Panc1 (cell line): ENCODE measurements at regions not wholly inside any gene's neighbourhood (a gene's known extent, or its start where the extent isn't known, plus 50 kb on each side); places are given as distances from the start of the nearest gene placed in this dataset.

Experiments used
- ATAC-seq: fragments of 200-7000 bp; cut with Tn5 transposase; 2 replicates; pipeline ENCODE4 v1.9.1; 2020; ENCODE audit warnings: mild to moderate bottlenecking, moderate library complexity
- BruUV-seq: library from RNA; stranded (reverse); fragments of 400-500 nt; replicated peaks from 2 replicates; lab custom pipeline; 2021; lab: Mats Ljungman, UMichigan
- CTCF ChIA-PET: fragments of 300-600 bp; sonication (Branson Sonifier 250); formaldehyde crosslinking; loops from one replicate; lab custom pipeline; 2022; ENCODE audit warnings: antibody characterized with exemption; lab: Charles Lee
- POLR2A ChIA-PET: fragments of 300-600 bp; sonication (Branson Sonifier 250); formaldehyde crosslinking; loops from one replicate; lab custom pipeline; 2022; ENCODE audit warnings: antibody characterized with exemption; lab: Charles Lee
- DNase-seq: peaks from one replicate; pipeline ENCODE4 v3.0.0-alpha.2; 2010; ENCODE audit warnings: low read depth, low spot score
- H3K27ac ChIP-seq: 2 replicates; pipeline ENCODE4 v1.5.1; 2011; ENCODE audit warnings: mild to moderate bottlenecking, low read length, inconsistent platforms
- H3K27me3 ChIP-seq: fragments of 200-500 bp; sonication (Bioruptor generic); 2 replicates; pipeline ENCODE4 v1.6.0; 2014; ENCODE audit warnings: low read length, inconsistent platforms; ENCODE audit not compliant: control insufficient read depth, insufficient read depth
- H3K36me3 ChIP-seq: fragments of 200-500 bp; sonication (Bioruptor generic); 2 replicates; pipeline ENCODE4 v1.5.1; 2014; ENCODE audit warnings: inconsistent platforms, mild to moderate bottlenecking, low read length, moderate library complexity; ENCODE audit not compliant: control insufficient read depth, insufficient read depth
- H3K4me1 ChIP-seq: 2 replicates; pipeline ENCODE4 v1.5.1; 2011; ENCODE audit warnings: inconsistent platforms, mild to moderate bottlenecking, low read length, moderate library complexity; ENCODE audit not compliant: control insufficient read depth, insufficient read depth
- H3K4me3 ChIP-seq, 2 experiments: 2 replicates each; pipeline ENCODE4 v1.5.1; 2011 to 2012; ENCODE audit warnings: low read depth in 2 of 2, low read length in 2 of 2, mild to moderate bottlenecking in 2 of 2, inconsistent platforms in 1 of 2, moderate library complexity in 1 of 2
- H3K9me3 ChIP-seq: fragments of 200-500 bp; sonication (Bioruptor generic); 2 replicates; pipeline ENCODE4 v1.5.1; 2014; ENCODE audit warnings: low read depth, mild to moderate bottlenecking, inconsistent platforms, low read length, moderate library complexity; ENCODE audit not compliant: control insufficient read depth, insufficient read depth
- CTCF ChIP-seq: fragments of 450-650 bp; IDR thresholded peaks from 2 replicates; pipeline ENCODE4 v1.5.1; 2017; ENCODE audit warnings: mild to moderate bottlenecking
- POLR2AphosphoS5 ChIP-seq: IDR thresholded peaks from 2 replicates; pipeline ENCODE4 v1.6.1; 2012; ENCODE audit warnings: mild to moderate bottlenecking, low read depth, low read length, moderate library complexity
- REST ChIP-seq, 2 experiments: IDR thresholded peaks; 2 replicates each; pipeline ENCODE4 v1.6.1; 2011 to 2012; ENCODE audit warnings: low read depth in 2 of 2, control low read depth in 1 of 2, low read length in 1 of 2, mild to moderate bottlenecking in 1 of 2, moderate library complexity in 1 of 2; ENCODE audit not compliant: insufficient read depth in 1 of 2
- SIN3A ChIP-seq: IDR thresholded peaks from 2 replicates; pipeline ENCODE4 v1.6.1; 2012; ENCODE audit warnings: low read depth, mild to moderate bottlenecking, low read length, moderate library complexity, borderline replicate concordance; ENCODE audit not compliant: insufficient read depth
- TCF7L2 ChIP-seq: IDR thresholded peaks from 2 replicates; pipeline ENCODE4 v1.6.1; 2011; ENCODE audit warnings: mild to moderate bottlenecking, low read depth, low read length, inconsistent platforms
- in situ Hi-C: cut with HindIII; loops from 2 replicates; pipeline ENCODE4 v1.10.0; 2016; ENCODE audit warnings: low sequenced_read_pairs, low pct_unique_long_range_greater_than_20kb
- intact Hi-C: fragments of 100-400 bp; cut with micrococcal nuclease; formaldehyde crosslinking; loops from one replicate; pipeline ENCODE4 v1.10.0; 2022; ENCODE audit not compliant: unreplicated experiment

- ATAC-seq (no peak), DNase-seq (no peak)
- Histone ChIP-seq H3K27ac (no peak overlapping the region), H3K4me1 (no peaks in the 10 kb centered on the region), H3K4me3 (no peak overlapping the region), H3K9me3 (no peaks in the 10 kb centered on the region), H3K36me3 (no peaks in the 10 kb centered on the region), H3K27me3 (no peaks in the 10 kb centered on the region)
- BruUV-seq = no TSS peak
- ChIA-PET CTCF (no interaction called here), POLR2A (no interaction called here)
- TF ChIP-seq REST (IDR thresholded peaks at IDR 0.05; ENCODE audit: insufficient read depth in 1 of 2, low read depth in 2 of 2, low read length in 1 of 2) (no peak), TCF7L2 (no peak), POLR2AphosphoS5 (no peak), CTCF (no peak), SIN3A (no peak)
- intact Hi-C loops = no loop called here
- in situ Hi-C loops = no loop called here
These were observed 112.4 kb upstream of the UPP2 start for GRCh38 chr2:157989227-157989626.

GRCh38 chr2:157986761-157987160, 110.6 kb upstream of the ACVR1 start:
- H3K4me3 ChIP-seq = no peak overlapping the region
- ATAC-seq = no peak
- TF ChIP-seq SIN3A = no peak
- TF ChIP-seq CTCF = no peak
- TF ChIP-seq TCF7L2 = no peak
- TF ChIP-seq POLR2AphosphoS5 = no peak
- no peak for TF ChIP-seq REST (IDR thresholded peaks at IDR 0.05; ENCODE audit: insufficient read depth in 1 of 2, low read depth in 2 of 2, low read length in 1 of 2)
- no peaks in the 10 kb centered on the region for H3K9me3 ChIP-seq
- H3K36me3 ChIP-seq = no peaks in the 10 kb centered on the region
- H3K4me1 ChIP-seq = no peaks in the 10 kb centered on the region
- ChIA-PET CTCF (no interaction called here), POLR2A (no interaction called here)
- BruUV-seq = no TSS peak
- in situ Hi-C loops = no loop called here
- no peaks in the 10 kb centered on the region for H3K27me3 ChIP-seq
- no peak for DNase-seq
- H3K27ac ChIP-seq = no peak overlapping the region
- intact Hi-C loops = no loop called here
